WTC11 (cell line): ENCODE measurements at regions not wholly inside any gene's neighbourhood (a gene's known extent, or its start where the extent isn't known, plus 50 kb on each side); places are given as distances from the start of the nearest gene placed in this dataset.

Source experiments
- ATAC-seq: fragments of 200-7000 bp; cut with Tn5 transposase; 2 replicates; pipeline ENCODE4 v1.10.0; 2021; ENCODE audit warnings: mild to moderate bottlenecking, moderate library complexity
- CTCF ChIA-PET: fragments of 300-600 bp; sonication (Branson Sonifier 250); formaldehyde crosslinking; loops from one replicate; lab custom pipeline; 2021; ENCODE audit warnings: antibody characterized with exemption; lab: Charles Lee
- POLR2A ChIA-PET: fragments of 350-600 bp; sonication (Branson Sonifier 250); formaldehyde crosslinking; loops from one replicate; lab custom pipeline; 2021; ENCODE audit warnings: antibody characterized with exemption; lab: Charles Lee
- DNase-seq: peaks from one replicate; pipeline ENCODE4 v3.0.0; 2021; ENCODE audit warnings: low spot score
- H3K27ac Mint-ChIP-seq: 2 replicates; pipeline ENCODE4 v1.8.0; 2021; ENCODE audit warnings: mixed read lengths
- H3K27me3 Mint-ChIP-seq: 2 replicates; pipeline ENCODE4 v1.8.0; 2021; ENCODE audit warnings: low read depth, mild to moderate bottlenecking, moderate library complexity, mixed read lengths
- H3K36me3 Mint-ChIP-seq: 2 replicates; pipeline ENCODE4 v1.8.0; 2021; ENCODE audit warnings: mixed read lengths
- H3K4me1 Mint-ChIP-seq: 2 replicates; pipeline ENCODE4 v1.8.0; 2022; ENCODE audit warnings: mixed read lengths
- H3K4me3 Mint-ChIP-seq: 2 replicates; pipeline ENCODE4 v1.8.0; 2021; ENCODE audit warnings: mild to moderate bottlenecking, moderate library complexity, mixed read lengths
- H3K9me3 Mint-ChIP-seq: 2 replicates; pipeline ENCODE4 v1.8.0; 2021; ENCODE audit warnings: mixed read lengths
- ATF3 ChIP-seq: sonication (generic); formaldehyde crosslinking; conservative IDR thresholded peaks from 2 replicates; pipeline ENCODE4 v1.8.1; 2022; ENCODE audit warnings: mild to moderate bottlenecking, missing genetic modification reagents
- CREB1 ChIP-seq: sonication (generic); formaldehyde crosslinking; IDR thresholded peaks from 2 replicates; pipeline ENCODE4 v1.8.0; 2023; ENCODE audit warnings: mild to moderate bottlenecking, missing genetic modification reagents
- EMX1 ChIP-seq: fragments of 250-450 bp; sonication (Bioruptor Pico); IDR thresholded peaks from 2 replicates; pipeline ENCODE4 v1.8.0; 2021; ENCODE audit warnings: mild to moderate bottlenecking
- ESRRA ChIP-seq: sonication (generic); formaldehyde crosslinking; IDR thresholded peaks from 2 replicates; pipeline ENCODE4 v1.8.1; 2022; ENCODE audit warnings: mild to moderate bottlenecking, missing genetic modification reagents, borderline replicate concordance
- GABPB1 ChIP-seq: sonication (generic); formaldehyde crosslinking; IDR thresholded peaks from 2 replicates; pipeline ENCODE4 v1.8.1; 2023; ENCODE audit warnings: mild to moderate bottlenecking, missing genetic modification reagents
- OVOL2 ChIP-seq: fragments of 250-450 bp; sonication (Bioruptor Pico); IDR thresholded peaks from 2 replicates; pipeline ENCODE4 v1.9.0; 2021; ENCODE audit warnings: mild to moderate bottlenecking, borderline replicate concordance
- RELA ChIP-seq: sonication (generic); formaldehyde crosslinking; IDR thresholded peaks from 2 replicates; pipeline ENCODE4 v1.8.1; 2022; ENCODE audit warnings: missing genetic modification reagents, mild to moderate bottlenecking, borderline replicate concordance
- TEAD1 ChIP-seq: sonication (generic); formaldehyde crosslinking; IDR thresholded peaks from 2 replicates; pipeline ENCODE4 v1.8.0; 2022; ENCODE audit warnings: mild to moderate bottlenecking, missing genetic modification reagents
- TP53 ChIP-seq: sonication (generic); formaldehyde crosslinking; IDR thresholded peaks from 2 replicates; pipeline ENCODE4 v1.8.1; 2023; ENCODE audit warnings: mild to moderate bottlenecking, missing genetic modification reagents
- ZBTB21 ChIP-seq: sonication (generic); formaldehyde crosslinking; IDR thresholded peaks from 2 replicates; pipeline ENCODE4 v1.8.1; 2023; ENCODE audit warnings: mild to moderate bottlenecking, missing genetic modification reagents, borderline replicate concordance
- ZNF219 ChIP-seq: sonication (generic); formaldehyde crosslinking; IDR thresholded peaks from 2 replicates; pipeline ENCODE4 v1.8.0; 2023; ENCODE audit warnings: missing genetic modification reagents, mild to moderate bottlenecking, borderline replicate concordance
- ZNF232 ChIP-seq: sonication (generic); formaldehyde crosslinking; IDR thresholded peaks from 2 replicates; pipeline ENCODE4 v1.8.0; 2022; ENCODE audit warnings: mild to moderate bottlenecking, missing genetic modification reagents
- ZNF532 ChIP-seq: fragments of 250-450 bp; sonication (Bioruptor Pico); IDR thresholded peaks from 2 replicates; pipeline ENCODE4 v1.9.0; 2021; ENCODE audit warnings: mild to moderate bottlenecking, borderline replicate concordance
- TF ChIP-seq, protein P1 (sequence below): fragments of 250-450 bp; sonication (Bioruptor Pico); conservative IDR thresholded peaks from 2 replicates; pipeline ENCODE4 v1.9.0; 2021; ENCODE audit warnings: mild to moderate bottlenecking
- TF ChIP-seq, protein P2 (sequence below): fragments of 250-450 bp; sonication (Bioruptor Pico); IDR thresholded peaks from 2 replicates; pipeline ENCODE4 v2.1.2; 2022; ENCODE audit warnings: mild to moderate bottlenecking, moderate library complexity
- TF ChIP-seq, protein P3 (sequence below): sonication (generic); formaldehyde crosslinking; conservative IDR thresholded peaks from 2 replicates; pipeline ENCODE4 v1.8.1; 2023; ENCODE audit warnings: mild to moderate bottlenecking, low read depth, missing genetic modification reagents, moderate library complexity
- TF ChIP-seq, protein P4 (sequence below): sonication (generic); formaldehyde crosslinking; IDR thresholded peaks from 2 replicates; pipeline ENCODE4 v1.8.0; 2023; ENCODE audit warnings: missing genetic modification reagents, mild to moderate bottlenecking, borderline replicate concordance

DNA sequence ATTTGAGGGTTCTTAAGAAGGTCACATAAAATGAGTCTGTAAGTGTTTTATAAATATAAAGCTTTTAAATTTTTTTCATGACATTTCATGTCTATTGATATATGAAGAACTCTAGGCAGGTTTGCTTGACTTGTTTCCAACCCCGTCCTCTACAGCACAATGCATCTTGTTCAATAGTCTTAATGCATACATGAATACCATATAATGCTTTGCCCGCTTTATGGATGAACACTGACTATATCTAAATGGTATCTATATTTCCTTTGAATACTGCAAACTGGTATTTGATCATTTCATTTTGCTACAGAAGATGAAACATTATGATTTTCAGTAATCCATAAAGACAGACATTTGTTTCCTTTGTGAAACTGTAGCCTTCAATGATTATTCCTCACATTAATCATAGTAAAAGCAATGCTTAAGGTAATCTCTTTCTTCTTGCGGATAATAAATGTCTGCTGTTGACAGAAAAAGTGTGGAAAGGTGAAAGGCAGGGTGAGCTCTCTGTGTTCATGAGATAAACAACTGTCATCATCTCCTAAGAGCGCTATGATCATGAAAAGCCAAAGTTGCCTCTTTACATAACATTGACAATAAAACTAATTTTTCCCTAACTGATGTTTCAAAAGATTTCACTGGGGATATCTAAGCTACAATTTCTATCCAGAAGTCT is 645.1 kb downstream of the CDH8 start:
- no peaks in the 10 kb centered on the region for H3K27me3 Mint-ChIP-seq
- DNase-seq (no peak), ATAC-seq (no peak)
- ChIA-PET CTCF (no interaction called here), POLR2A (no interaction called here)
- H3K27ac Mint-ChIP-seq: no peak overlapping the region
- TF ChIP-seq ZNF219 (CRISPR knock-in tag): no peak
- no peak for TF ChIP-seq TP53 (CRISPR knock-in tag)
- TF ChIP-seq EMX1 (CRISPR knock-in tag): no peak
- TF ChIP-seq, protein P1, sequence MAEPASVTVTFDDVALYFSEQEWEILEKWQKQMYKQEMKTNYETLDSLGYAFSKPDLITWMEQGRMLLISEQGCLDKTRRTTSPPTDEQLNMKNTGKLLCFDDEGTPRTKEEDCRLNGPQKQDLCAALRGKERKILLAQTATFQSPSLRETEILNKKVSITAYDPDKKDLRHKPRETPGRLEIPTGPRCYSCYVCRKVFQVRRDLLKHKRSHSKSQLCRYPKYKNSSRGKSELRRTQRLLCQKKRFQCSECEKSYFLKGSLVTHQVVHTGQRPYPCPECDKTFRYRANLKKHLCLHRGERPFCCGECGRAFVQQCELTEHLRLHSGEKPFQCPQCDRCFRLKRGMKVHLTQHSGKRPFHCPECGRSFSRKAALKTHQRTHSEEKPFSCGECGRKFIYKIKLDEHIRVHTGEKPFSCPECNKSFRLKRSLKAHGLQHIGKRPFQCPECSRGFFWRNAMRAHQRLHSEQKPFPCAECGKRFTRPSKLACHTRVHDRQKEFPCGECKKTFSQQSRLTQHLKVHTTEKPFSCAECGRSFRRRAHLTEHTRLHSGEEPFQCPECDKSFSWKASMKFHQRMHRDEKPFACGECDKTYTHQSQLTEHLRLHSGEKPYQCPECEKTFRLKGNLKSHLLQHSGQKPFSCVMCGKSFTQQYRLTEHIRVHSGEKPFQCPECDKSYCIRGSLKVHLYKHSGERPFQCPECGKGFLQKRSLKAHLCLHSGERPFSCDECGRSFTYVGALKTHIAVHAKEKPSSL (CRISPR knock-in tag): no peak
- TF ChIP-seq ZNF232: no peak
- no peak for TF ChIP-seq CREB1 (CRISPR knock-in tag)
- no peak for TF ChIP-seq GABPB1 (CRISPR knock-in tag)
- no peak for TF ChIP-seq ZBTB21 (CRISPR knock-in tag)
- TF ChIP-seq, protein P2, sequence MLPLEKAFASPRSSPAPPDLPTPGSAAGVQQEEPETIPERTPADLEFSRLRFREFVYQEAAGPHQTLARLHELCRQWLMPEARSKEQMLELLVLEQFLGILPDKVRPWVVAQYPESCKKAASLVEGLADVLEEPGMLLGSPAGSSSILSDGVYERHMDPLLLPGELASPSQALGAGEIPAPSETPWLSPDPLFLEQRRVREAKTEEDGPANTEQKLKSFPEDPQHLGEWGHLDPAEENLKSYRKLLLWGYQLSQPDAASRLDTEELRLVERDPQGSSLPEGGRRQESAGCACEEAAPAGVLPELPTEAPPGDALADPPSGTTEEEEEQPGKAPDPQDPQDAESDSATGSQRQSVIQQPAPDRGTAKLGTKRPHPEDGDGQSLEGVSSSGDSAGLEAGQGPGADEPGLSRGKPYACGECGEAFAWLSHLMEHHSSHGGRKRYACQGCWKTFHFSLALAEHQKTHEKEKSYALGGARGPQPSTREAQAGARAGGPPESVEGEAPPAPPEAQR (CRISPR knock-in tag): no peak
- no peak for TF ChIP-seq OVOL2 (CRISPR knock-in tag)
- TF ChIP-seq, protein P3, sequence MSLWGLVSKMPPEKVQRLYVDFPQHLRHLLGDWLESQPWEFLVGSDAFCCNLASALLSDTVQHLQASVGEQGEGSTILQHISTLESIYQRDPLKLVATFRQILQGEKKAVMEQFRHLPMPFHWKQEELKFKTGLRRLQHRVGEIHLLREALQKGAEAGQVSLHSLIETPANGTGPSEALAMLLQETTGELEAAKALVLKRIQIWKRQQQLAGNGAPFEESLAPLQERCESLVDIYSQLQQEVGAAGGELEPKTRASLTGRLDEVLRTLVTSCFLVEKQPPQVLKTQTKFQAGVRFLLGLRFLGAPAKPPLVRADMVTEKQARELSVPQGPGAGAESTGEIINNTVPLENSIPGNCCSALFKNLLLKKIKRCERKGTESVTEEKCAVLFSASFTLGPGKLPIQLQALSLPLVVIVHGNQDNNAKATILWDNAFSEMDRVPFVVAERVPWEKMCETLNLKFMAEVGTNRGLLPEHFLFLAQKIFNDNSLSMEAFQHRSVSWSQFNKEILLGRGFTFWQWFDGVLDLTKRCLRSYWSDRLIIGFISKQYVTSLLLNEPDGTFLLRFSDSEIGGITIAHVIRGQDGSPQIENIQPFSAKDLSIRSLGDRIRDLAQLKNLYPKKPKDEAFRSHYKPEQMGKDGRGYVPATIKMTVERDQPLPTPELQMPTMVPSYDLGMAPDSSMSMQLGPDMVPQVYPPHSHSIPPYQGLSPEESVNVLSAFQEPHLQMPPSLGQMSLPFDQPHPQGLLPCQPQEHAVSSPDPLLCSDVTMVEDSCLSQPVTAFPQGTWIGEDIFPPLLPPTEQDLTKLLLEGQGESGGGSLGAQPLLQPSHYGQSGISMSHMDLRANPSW (CRISPR knock-in tag): no peak
- TF ChIP-seq ATF3 (CRISPR knock-in tag): no peak
- no peak for TF ChIP-seq RELA
- H3K9me3 Mint-ChIP-seq: no peaks in the 10 kb centered on the region
- H3K4me1 Mint-ChIP-seq: no peaks in the 10 kb centered on the region
- H3K4me3 Mint-ChIP-seq: no peak overlapping the region
- no peaks in the 10 kb centered on the region for H3K36me3 Mint-ChIP-seq

- Mint-ChIP-seq H3K4me3 (no peak overlapping the region), H3K4me1 (no peaks in the 10 kb centered on the region), H3K36me3 (no peaks in the 10 kb centered on the region), H3K9me3 (no peaks in the 10 kb centered on the region), H3K27ac (no peak overlapping the region), H3K27me3 (no peaks in the 10 kb centered on the region)
- ChIA-PET CTCF (no interaction called here), POLR2A (no interaction called here)
- no peak for DNase-seq
- ATAC-seq: no peak
- TF ChIP-seq TEAD1 (CRISPR knock-in tag): no peak
- TF ChIP-seq, protein P4, sequence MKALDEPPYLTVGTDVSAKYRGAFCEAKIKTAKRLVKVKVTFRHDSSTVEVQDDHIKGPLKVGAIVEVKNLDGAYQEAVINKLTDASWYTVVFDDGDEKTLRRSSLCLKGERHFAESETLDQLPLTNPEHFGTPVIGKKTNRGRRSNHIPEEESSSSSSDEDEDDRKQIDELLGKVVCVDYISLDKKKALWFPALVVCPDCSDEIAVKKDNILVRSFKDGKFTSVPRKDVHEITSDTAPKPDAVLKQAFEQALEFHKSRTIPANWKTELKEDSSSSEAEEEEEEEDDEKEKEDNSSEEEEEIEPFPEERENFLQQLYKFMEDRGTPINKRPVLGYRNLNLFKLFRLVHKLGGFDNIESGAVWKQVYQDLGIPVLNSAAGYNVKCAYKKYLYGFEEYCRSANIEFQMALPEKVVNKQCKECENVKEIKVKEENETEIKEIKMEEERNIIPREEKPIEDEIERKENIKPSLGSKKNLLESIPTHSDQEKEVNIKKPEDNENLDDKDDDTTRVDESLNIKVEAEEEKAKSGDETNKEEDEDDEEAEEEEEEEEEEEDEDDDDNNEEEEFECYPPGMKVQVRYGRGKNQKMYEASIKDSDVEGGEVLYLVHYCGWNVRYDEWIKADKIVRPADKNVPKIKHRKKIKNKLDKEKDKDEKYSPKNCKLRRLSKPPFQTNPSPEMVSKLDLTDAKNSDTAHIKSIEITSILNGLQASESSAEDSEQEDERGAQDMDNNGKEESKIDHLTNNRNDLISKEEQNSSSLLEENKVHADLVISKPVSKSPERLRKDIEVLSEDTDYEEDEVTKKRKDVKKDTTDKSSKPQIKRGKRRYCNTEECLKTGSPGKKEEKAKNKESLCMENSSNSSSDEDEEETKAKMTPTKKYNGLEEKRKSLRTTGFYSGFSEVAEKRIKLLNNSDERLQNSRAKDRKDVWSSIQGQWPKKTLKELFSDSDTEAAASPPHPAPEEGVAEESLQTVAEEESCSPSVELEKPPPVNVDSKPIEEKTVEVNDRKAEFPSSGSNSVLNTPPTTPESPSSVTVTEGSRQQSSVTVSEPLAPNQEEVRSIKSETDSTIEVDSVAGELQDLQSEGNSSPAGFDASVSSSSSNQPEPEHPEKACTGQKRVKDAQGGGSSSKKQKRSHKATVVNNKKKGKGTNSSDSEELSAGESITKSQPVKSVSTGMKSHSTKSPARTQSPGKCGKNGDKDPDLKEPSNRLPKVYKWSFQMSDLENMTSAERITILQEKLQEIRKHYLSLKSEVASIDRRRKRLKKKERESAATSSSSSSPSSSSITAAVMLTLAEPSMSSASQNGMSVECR (CRISPR knock-in tag): no peak
- no peak for TF ChIP-seq ESRRA
- no peak for TF ChIP-seq ZNF532 (CRISPR knock-in tag)
Observed at GRCh38 chr16:61385392-61386071, 650.7 kb downstream of the CDH8 start.
